ENCODE measurements at regions not wholly inside any gene's neighbourhood (a gene's known extent, or its start where the extent isn't known, plus 50 kb on each side); places are given as distances from the start of the nearest gene placed in this dataset.

DNA sequence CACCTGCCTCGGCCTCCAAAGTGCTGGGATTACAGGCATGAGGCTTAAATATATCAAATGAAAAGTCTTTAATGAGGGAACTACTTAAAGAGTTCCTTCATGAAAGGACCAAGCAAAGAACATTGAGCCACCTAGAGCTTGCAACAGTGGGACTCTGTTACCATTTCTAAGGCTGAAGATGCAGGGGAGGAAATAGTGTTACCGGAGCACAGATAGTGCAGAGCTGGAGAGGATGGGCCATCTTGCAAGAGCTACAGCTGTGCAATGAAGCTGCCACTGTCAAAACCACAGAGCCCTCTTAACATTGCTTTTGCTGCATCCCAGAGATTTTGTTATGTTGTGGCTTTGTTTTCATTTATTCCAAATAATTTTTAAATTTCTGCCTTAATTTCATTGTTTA is 77.1 kb upstream of the NAA35 start (continued):
- TF ChIP-seq, protein P1, sequence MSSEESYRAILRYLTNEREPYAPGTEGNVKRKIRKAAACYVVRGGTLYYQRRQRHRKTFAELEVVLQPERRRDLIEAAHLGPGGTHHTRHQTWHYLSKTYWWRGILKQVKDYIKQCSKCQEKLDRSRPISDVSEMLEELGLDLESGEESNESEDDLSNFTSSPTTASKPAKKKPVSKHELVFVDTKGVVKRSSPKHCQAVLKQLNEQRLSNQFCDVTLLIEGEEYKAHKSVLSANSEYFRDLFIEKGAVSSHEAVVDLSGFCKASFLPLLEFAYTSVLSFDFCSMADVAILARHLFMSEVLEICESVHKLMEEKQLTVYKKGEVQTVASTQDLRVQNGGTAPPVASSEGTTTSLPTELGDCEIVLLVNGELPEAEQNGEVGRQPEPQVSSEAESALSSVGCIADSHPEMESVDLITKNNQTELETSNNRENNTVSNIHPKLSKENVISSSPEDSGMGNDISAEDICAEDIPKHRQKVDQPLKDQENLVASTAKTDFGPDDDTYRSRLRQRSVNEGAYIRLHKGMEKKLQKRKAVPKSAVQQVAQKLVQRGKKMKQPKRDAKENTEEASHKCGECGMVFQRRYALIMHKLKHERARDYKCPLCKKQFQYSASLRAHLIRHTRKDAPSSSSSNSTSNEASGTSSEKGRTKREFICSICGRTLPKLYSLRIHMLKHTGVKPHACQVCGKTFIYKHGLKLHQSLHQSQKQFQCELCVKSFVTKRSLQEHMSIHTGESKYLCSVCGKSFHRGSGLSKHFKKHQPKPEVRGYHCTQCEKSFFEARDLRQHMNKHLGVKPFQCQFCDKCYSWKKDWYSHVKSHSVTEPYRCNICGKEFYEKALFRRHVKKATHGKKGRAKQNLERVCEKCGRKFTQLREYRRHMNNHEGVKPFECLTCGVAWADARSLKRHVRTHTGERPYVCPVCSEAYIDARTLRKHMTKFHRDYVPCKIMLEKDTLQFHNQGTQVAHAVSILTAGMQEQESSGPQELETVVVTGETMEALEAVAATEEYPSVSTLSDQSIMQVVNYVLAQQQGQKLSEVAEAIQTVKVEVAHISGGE (CRISPR knock-in tag; IDR thresholded peaks at IDR 0.05) = no peak
- no peak for TF ChIP-seq IKZF1 (conservative IDR thresholded peaks at IDR 0.05)
- TF ChIP-seq CBFB (IDR thresholded peaks at IDR 0.05; ENCODE audit: low read depth) = no peak
- no peak for TF ChIP-seq ZNF384 (IDR thresholded peaks at IDR 0.05; ENCODE audit: borderline replicate concordance, low read depth, low read length)
- TF ChIP-seq, protein P2, sequence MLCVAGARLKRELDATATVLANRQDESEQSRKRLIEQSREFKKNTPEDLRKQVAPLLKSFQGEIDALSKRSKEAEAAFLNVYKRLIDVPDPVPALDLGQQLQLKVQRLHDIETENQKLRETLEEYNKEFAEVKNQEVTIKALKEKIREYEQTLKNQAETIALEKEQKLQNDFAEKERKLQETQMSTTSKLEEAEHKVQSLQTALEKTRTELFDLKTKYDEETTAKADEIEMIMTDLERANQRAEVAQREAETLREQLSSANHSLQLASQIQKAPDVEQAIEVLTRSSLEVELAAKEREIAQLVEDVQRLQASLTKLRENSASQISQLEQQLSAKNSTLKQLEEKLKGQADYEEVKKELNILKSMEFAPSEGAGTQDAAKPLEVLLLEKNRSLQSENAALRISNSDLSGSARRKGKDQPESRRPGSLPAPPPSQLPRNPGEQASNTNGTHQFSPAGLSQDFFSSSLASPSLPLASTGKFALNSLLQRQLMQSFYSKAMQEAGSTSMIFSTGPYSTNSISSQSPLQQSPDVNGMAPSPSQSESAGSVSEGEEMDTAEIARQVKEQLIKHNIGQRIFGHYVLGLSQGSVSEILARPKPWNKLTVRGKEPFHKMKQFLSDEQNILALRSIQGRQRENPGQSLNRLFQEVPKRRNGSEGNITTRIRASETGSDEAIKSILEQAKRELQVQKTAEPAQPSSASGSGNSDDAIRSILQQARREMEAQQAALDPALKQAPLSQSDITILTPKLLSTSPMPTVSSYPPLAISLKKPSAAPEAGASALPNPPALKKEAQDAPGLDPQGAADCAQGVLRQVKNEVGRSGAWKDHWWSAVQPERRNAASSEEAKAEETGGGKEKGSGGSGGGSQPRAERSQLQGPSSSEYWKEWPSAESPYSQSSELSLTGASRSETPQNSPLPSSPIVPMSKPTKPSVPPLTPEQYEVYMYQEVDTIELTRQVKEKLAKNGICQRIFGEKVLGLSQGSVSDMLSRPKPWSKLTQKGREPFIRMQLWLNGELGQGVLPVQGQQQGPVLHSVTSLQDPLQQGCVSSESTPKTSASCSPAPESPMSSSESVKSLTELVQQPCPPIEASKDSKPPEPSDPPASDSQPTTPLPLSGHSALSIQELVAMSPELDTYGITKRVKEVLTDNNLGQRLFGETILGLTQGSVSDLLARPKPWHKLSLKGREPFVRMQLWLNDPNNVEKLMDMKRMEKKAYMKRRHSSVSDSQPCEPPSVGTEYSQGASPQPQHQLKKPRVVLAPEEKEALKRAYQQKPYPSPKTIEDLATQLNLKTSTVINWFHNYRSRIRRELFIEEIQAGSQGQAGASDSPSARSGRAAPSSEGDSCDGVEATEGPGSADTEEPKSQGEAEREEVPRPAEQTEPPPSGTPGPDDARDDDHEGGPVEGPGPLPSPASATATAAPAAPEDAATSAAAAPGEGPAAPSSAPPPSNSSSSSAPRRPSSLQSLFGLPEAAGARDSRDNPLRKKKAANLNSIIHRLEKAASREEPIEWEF (IDR thresholded peaks at IDR 0.05; ENCODE audit: insufficient replicate concordance, low read depth, low read length) = no peak

Measured in GM12878 (cell line).